Peyer's patch (tissue), 4 donors: ENCODE measurements at regions not wholly inside any gene's neighbourhood (a gene's known extent, or its start where the extent isn't known, plus 50 kb on each side); places are given as distances from the start of the nearest gene placed in this dataset.
"Not testable (repeated sequence)": the region's sequence is repeated elsewhere in the genome, so short reads cannot be mapped to it uniquely, and the experiment has no call there.

Experiments used
- DNase-seq, 3 donors: peaks; one replicate each; pipeline ENCODE4 v3.0.0-alpha.2; 2017 to 2019
- H3K27ac ChIP-seq, 4 donors: fragments of 200-600 bp; sonication (generic); one replicate each; pipeline ENCODE4 v1.5.1; 2016 to 2019
- H3K27me3 ChIP-seq, 2 donors: fragments of 200-600 bp; sonication (generic); one replicate each; pipeline ENCODE4 v1.5.1; 2019
- H3K36me3 ChIP-seq, 3 donors: fragments of 200-600 bp; sonication (generic); one replicate each; pipeline ENCODE4 v1.5.1; 2016 to 2019
- H3K4me1 ChIP-seq, 4 donors: fragments of 200-600 bp; sonication (generic); one replicate each; pipeline ENCODE4 v1.5.1; 2016 to 2019
- H3K4me3 ChIP-seq, 4 donors: fragments of 200-600 bp; sonication (generic); 1 replicate in 3 of 4; 2 replicates in 1 of 4; pipeline ENCODE4 v1.5.1; 2016 to 2019; ENCODE audit warnings: mild to moderate bottlenecking in 1 of 4
- H3K9me3 ChIP-seq, 4 donors: fragments of 200-600 bp; sonication (generic); one replicate each; pipeline ENCODE4 v1.5.1; 2016 to 2019; ENCODE audit warnings: mild to moderate bottlenecking in 1 of 4
- CTCF ChIP-seq, 6 experiments: fragments of 450-650 bp in 4 of 6; fragments of 200-600 bp in 2 of 6; sonication (generic) in 1 of 6; IDR thresholded peaks; one replicate each; pipeline ENCODE4 v1.5.1; 2017 to 2019; ENCODE audit warnings: antibody characterized with exemption in 6 of 6, mild to moderate bottlenecking in 3 of 6, moderate library complexity in 1 of 6
- POLR2A ChIP-seq, 2 donors: fragments of 450-650 bp; IDR thresholded peaks; one replicate each; pipeline ENCODE4 v1.5.1; 2017; ENCODE audit warnings: antibody characterized with exemption in 2 of 2, mild to moderate bottlenecking in 2 of 2, moderate library complexity in 2 of 2

GRCh38 chr20:43385914-43386313 lies 71.8 kb upstream of the SRSF6 start:
- Histone ChIP-seq H3K27me3 (no peaks in the 10 kb centered on the region), H3K9me3 (no peaks in the 10 kb centered on the region), H3K4me3 (no peak overlapping the region), H3K36me3 (no peaks in the 10 kb centered on the region), H3K4me1 (no peaks in the 10 kb centered on the region), H3K27ac (no peak overlapping the region)
- DNase-seq, result no peak
- TF ChIP-seq CTCF (IDR thresholded peaks at IDR 0.05), result no peak
- TF ChIP-seq POLR2A (IDR thresholded peaks at IDR 0.05), result no peak

GRCh38 chr20:43384101-43384940 lies 73.4 kb upstream of the SRSF6 start:
- H3K27me3 ChIP-seq, result no peaks in the 10 kb centered on the region
- no peak for TF ChIP-seq CTCF (IDR thresholded peaks at IDR 0.05)
- no peak for TF ChIP-seq POLR2A (IDR thresholded peaks at IDR 0.05)

GRCh38 chr20:43383026-43383795 lies 74.5 kb upstream of the SRSF6 start:
- DNase-seq, result no peak
- Histone ChIP-seq H3K27me3 (no peaks in the 10 kb centered on the region), H3K4me3 (no peak overlapping the region), H3K36me3 (no peaks in the 10 kb centered on the region), H3K27ac (no peak overlapping the region), H3K4me1 (no peaks in the 10 kb centered on the region), H3K9me3 (no peaks in the 10 kb centered on the region)
- no peak for TF ChIP-seq POLR2A (IDR thresholded peaks at IDR 0.05)
- TF ChIP-seq CTCF (IDR thresholded peaks at IDR 0.05), result no peak

More at GRCh38 chr20:43384101-43384940, 73.4 kb upstream of the SRSF6 start:
- DNase-seq, result no peak
- Histone ChIP-seq H3K4me1 (no peaks in the 10 kb centered on the region), H3K9me3 (no peaks in the 10 kb centered on the region), H3K4me3 (no peak overlapping the region), H3K36me3 (no peaks in the 10 kb centered on the region), H3K27ac (no peak overlapping the region)

GRCh38 chr20:43382135-43382534 lies 75.6 kb upstream of the SRSF6 start:
- not testable (repeated sequence) for H3K36me3 ChIP-seq, H3K4me3 ChIP-seq, H3K9me3 ChIP-seq, H3K27me3 ChIP-seq, H3K27ac ChIP-seq, DNase-seq, H3K4me1 ChIP-seq

GRCh38 chr20:43381533-43381932 lies 76.2 kb upstream of the SRSF6 start:
- H3K27ac ChIP-seq, DNase-seq, H3K4me3 ChIP-seq, H3K9me3 ChIP-seq, H3K4me1 ChIP-seq, H3K27me3 ChIP-seq, H3K36me3 ChIP-seq: not testable (repeated sequence)

- Histone ChIP-seq H3K4me1 (no peaks in the 10 kb centered on the region), H3K9me3 (no peaks in the 10 kb centered on the region), H3K36me3 (no peaks in the 10 kb centered on the region), H3K27me3 (no peaks in the 10 kb centered on the region), H3K4me3 (no peak overlapping the region), H3K27ac (no peak overlapping the region)
- no peak for TF ChIP-seq POLR2A (IDR thresholded peaks at IDR 0.05)
- no peak for TF ChIP-seq CTCF (IDR thresholded peaks at IDR 0.05)
- no peak for DNase-seq
These were observed 78.3 kb upstream of the SRSF6 start for GRCh38 chr20:43379239-43379917.
